Hindlimb muscle (tissue), 1 donor: ENCODE measurements at regions not wholly inside any gene's neighbourhood (a gene's known extent, or its start where the extent isn't known, plus 50 kb on each side); places are given as distances from the start of the nearest gene placed in this dataset.

Experiments
- DNase-seq: peaks from one replicate; pipeline ENCODE4 v3.0.0-alpha.2; 2013

- no peak for DNase-seq
Measured at GRCh38 chr12:69097619-69098368, 141.6 kb upstream of the CPSF6 start.

GRCh38 chr12:69099201-69099837, 140.1 kb upstream of the CPSF6 start:
- no peak for DNase-seq

GRCh38 chr12:69101505-69101904, 137.9 kb upstream of the CPSF6 start:
- no peak for DNase-seq

GRCh38 chr12:69102856-69103255, 136.5 kb upstream of the CPSF6 start:
- no peak for DNase-seq

GRCh38 chr12:69105101-69105962, 134.0 kb upstream of the CPSF6 start:
- DNase-seq = no peak

GRCh38 chr12:69106482-69107118, 132.8 kb upstream of the CPSF6 start:
- no peak for DNase-seq

- no peak for DNase-seq
Measured at GRCh38 chr12:69107541-69107940, 131.8 kb upstream of the CPSF6 start.

GRCh38 chr12:69108037-69108436, 131.3 kb upstream of the CPSF6 start:
- DNase-seq = no peak

- no peak for DNase-seq
Measured at GRCh38 chr12:69112616-69113015, 126.8 kb upstream of the CPSF6 start.

GRCh38 chr12:69115099-69115498, 124.3 kb upstream of the CPSF6 start:
- DNase-seq = no peak

- DNase-seq = no peak
Measured at GRCh38 chr12:69115951-69116350, 123.4 kb upstream of the CPSF6 start.

- no peak for DNase-seq
Measured at GRCh38 chr12:69117566-69118266, 121.7 kb upstream of the CPSF6 start.

GRCh38 chr12:69118516-69118915, 120.9 kb upstream of the CPSF6 start:
- no peak for DNase-seq

- no peak for DNase-seq
Measured at GRCh38 chr12:69119770-69120169, 119.6 kb upstream of the CPSF6 start.

GRCh38 chr12:69120354-69120753, 119.0 kb upstream of the CPSF6 start:
- no peak for DNase-seq

- DNase-seq = no peak
Measured at GRCh38 chr12:69123311-69123710, 116.1 kb upstream of the CPSF6 start.

GRCh38 chr12:69123919-69124638, 115.3 kb upstream of the CPSF6 start:
- no peak for DNase-seq

GRCh38 chr12:69129017-69129416, 110.4 kb upstream of the CPSF6 start:
- no peak for DNase-seq

GRCh38 chr12:69129564-69129963, 109.8 kb upstream of the CPSF6 start:
- DNase-seq = no peak

- no peak for DNase-seq
Measured at GRCh38 chr12:69130064-69130463, 109.3 kb upstream of the CPSF6 start.

GRCh38 chr12:69131077-69131476, 108.3 kb upstream of the CPSF6 start:
- no peak for DNase-seq
